ENCODE measurements at regions not wholly inside any gene's neighbourhood (a gene's known extent, or its start where the extent isn't known, plus 50 kb on each side); places are given as distances from the start of the nearest gene placed in this dataset.

- TF ChIP-seq EZH2phosphoT487 (conservative IDR thresholded peaks at IDR 0.05; ENCODE audit: low read length): no peak
- TF ChIP-seq CTCF (IDR thresholded peaks at IDR 0.05; ENCODE audit: insufficient read depth, low read length, poor library complexity, severe bottlenecking): no peak
- H3K4me2 ChIP-seq (ENCODE audit: low read depth, low read length, poor library complexity, severe bottlenecking): no peak overlapping the region
- H3K9me2 ChIP-seq (replicated peaks; ENCODE audit: insufficient read depth, low read length): no peaks in the 10 kb centered on the region
- H3K36me3 ChIP-seq (ENCODE audit: low read length): no peaks in the 10 kb centered on the region
- no peak overlapping the region for H3K9ac ChIP-seq (ENCODE audit: low read length)
- H3F3A ChIP-seq (ENCODE audit: insufficient read depth): no peaks in the 10 kb centered on the region
- no peaks in the 10 kb centered on the region for H3K79me2 ChIP-seq (ENCODE audit: insufficient read depth, low read length)
- H3K9me3 ChIP-seq (ENCODE audit: insufficient read depth, low read length): no peaks in the 10 kb centered on the region
- no peaks in the 10 kb centered on the region for H3K27me3 ChIP-seq (ENCODE audit: low read length)
- H2AFZ ChIP-seq (ENCODE audit: low read depth, low read length, severe bottlenecking): no peak overlapping the region
- no peak overlapping the region for H3K4me3 ChIP-seq (ENCODE audit: insufficient read depth, low read length, poor library complexity, severe bottlenecking)
- no peaks in the 10 kb centered on the region for H4K20me1 ChIP-seq (ENCODE audit: low read depth, low read length)
- no peak overlapping the region for H3K27ac ChIP-seq (ENCODE audit: low read depth, low read length)
Measured at GRCh38 chr10:10826125-10826524, 191.5 kb upstream of the CELF2 start.

- Histone ChIP-seq H3K9me3 (ENCODE audit: insufficient read depth, low read length) (no peaks in the 10 kb centered on the region), H3K9ac (ENCODE audit: low read length) (no peak overlapping the region), H3K9me2 (replicated peaks; ENCODE audit: insufficient read depth, low read length) (no peaks in the 10 kb centered on the region), H3K4me2 (ENCODE audit: low read depth, low read length, poor library complexity, severe bottlenecking) (no peak overlapping the region), H3K27me3 (ENCODE audit: low read length) (no peaks in the 10 kb centered on the region), H3K27ac (ENCODE audit: low read depth, low read length) (no peak overlapping the region), H3K4me3 (ENCODE audit: insufficient read depth, low read length, poor library complexity, severe bottlenecking) (no peak overlapping the region), H3F3A (ENCODE audit: insufficient read depth) (no peaks in the 10 kb centered on the region), H3K79me2 (ENCODE audit: insufficient read depth, low read length) (no peaks in the 10 kb centered on the region), H4K20me1 (ENCODE audit: low read depth, low read length) (no peaks in the 10 kb centered on the region), H3K36me3 (ENCODE audit: low read length) (no peaks in the 10 kb centered on the region), H2AFZ (ENCODE audit: low read depth, low read length, severe bottlenecking) (no peak overlapping the region)
- TF ChIP-seq CTCF (IDR thresholded peaks at IDR 0.05; ENCODE audit: insufficient read depth, low read length, poor library complexity, severe bottlenecking) (no peak), EZH2phosphoT487 (conservative IDR thresholded peaks at IDR 0.05; ENCODE audit: low read length) (no peak)
Measured at GRCh38 chr10:10828623-10829022, 189.0 kb upstream of the CELF2 start.

- Histone ChIP-seq H3K36me3 (ENCODE audit: low read length) (no peaks in the 10 kb centered on the region), H3K79me2 (ENCODE audit: insufficient read depth, low read length) (no peaks in the 10 kb centered on the region), H4K20me1 (ENCODE audit: low read depth, low read length) (no peaks in the 10 kb centered on the region), H3K9me3 (ENCODE audit: insufficient read depth, low read length) (no peaks in the 10 kb centered on the region), H2AFZ (ENCODE audit: low read depth, low read length, severe bottlenecking) (no peak overlapping the region), H3K27ac (ENCODE audit: low read depth, low read length) (no peak overlapping the region), H3K27me3 (ENCODE audit: low read length) (no peaks in the 10 kb centered on the region), H3K4me3 (ENCODE audit: insufficient read depth, low read length, poor library complexity, severe bottlenecking) (no peak overlapping the region), H3F3A (ENCODE audit: insufficient read depth) (no peaks in the 10 kb centered on the region), H3K9ac (ENCODE audit: low read length) (no peak overlapping the region), H3K4me2 (ENCODE audit: low read depth, low read length, poor library complexity, severe bottlenecking) (no peak overlapping the region), H3K9me2 (replicated peaks; ENCODE audit: insufficient read depth, low read length) (no peaks in the 10 kb centered on the region)
- TF ChIP-seq CTCF (IDR thresholded peaks at IDR 0.05; ENCODE audit: insufficient read depth, low read length, poor library complexity, severe bottlenecking) (no peak), EZH2phosphoT487 (conservative IDR thresholded peaks at IDR 0.05; ENCODE audit: low read length) (no peak)
Measured at GRCh38 chr10:10829576-10829975, 188.1 kb upstream of the CELF2 start.
